Endothelial cell of umbilical vein (primary cell): ENCODE measurements at regions not wholly inside any gene's neighbourhood (a gene's known extent, or its start where the extent isn't known, plus 50 kb on each side); places are given as distances from the start of the nearest gene placed in this dataset.
"Not testable (repeated sequence)": the region's sequence is repeated elsewhere in the genome, so short reads cannot be mapped to it uniquely, and the experiment has no call there.

ENCODE experiments used
- BruUV-seq: library from RNA; stranded (reverse); fragments of 400-500 nt; replicated peaks from 2 replicates; lab custom pipeline; 2021; lab: Mats Ljungman, UMichigan
- CTCF ChIA-PET: fragments of 300-600, 350-600 bp; sonication (Branson Sonifier 250); formaldehyde crosslinking; loops from one replicate; lab custom pipeline; 2021; ENCODE audit warnings: antibody characterized with exemption, inconsistent platforms; lab: Charles Lee
- POLR2A ChIA-PET: fragments of 300-600, 350-600 bp; sonication (Branson Sonifier 250); formaldehyde crosslinking; loops from one replicate; lab custom pipeline; 2021; ENCODE audit warnings: antibody characterized with exemption, inconsistent platforms; lab: Charles Lee
- DNase-seq: peaks from one replicate; pipeline ENCODE4 v3.0.0-alpha.2; 2011; ENCODE audit warnings: low read depth, low spot score
- FAIRE-seq: peaks from 2 replicates; lab custom pipeline; 2011; peaks lifted over from hg19 to GRCh38; lab: Jason Lieb, UNC
- H2AFZ ChIP-seq: 2 replicates; pipeline ENCODE4 v1.6.0; 2012; ENCODE audit warnings: low read depth, low read length, control low read depth, inconsistent platforms
- H3K27ac ChIP-seq: 2 replicates; pipeline ENCODE4 v1.5.1; 2011; ENCODE audit warnings: low read depth, mild to moderate bottlenecking, control low read depth, low read length, moderate library complexity; ENCODE audit not compliant: insufficient read depth
- H3K27me3 ChIP-seq, 2 experiments: 2 replicates each; pipeline versions ENCODE4 v1.6.0 to v1.6.1; 2011; ENCODE audit warnings: low read length in 2 of 2, mixed read lengths in 1 of 2; ENCODE audit not compliant: control insufficient read depth in 2 of 2, insufficient read depth in 2 of 2
- H3K36me3 ChIP-seq, 2 experiments: 2 replicates in 1 of 2; 3 replicates in 1 of 2; pipeline ENCODE4 v1.5.1; 2011; ENCODE audit warnings: low read length in 2 of 2, mild to moderate bottlenecking in 1 of 2, moderate library complexity in 1 of 2; ENCODE audit not compliant: control insufficient read depth in 2 of 2, insufficient read depth in 2 of 2; ENCODE audit errors: extremely low read depth in 1 of 2
- H3K4me1 ChIP-seq: 3 replicates; pipeline ENCODE4 v1.5.1; 2011; ENCODE audit warnings: mild to moderate bottlenecking, low read length; ENCODE audit not compliant: control insufficient read depth, insufficient read depth; ENCODE audit errors: extremely low read depth
- H3K4me2 ChIP-seq: 2 replicates; pipeline ENCODE4 v1.6.1; 2011; ENCODE audit warnings: low read length, control low read depth, mixed read lengths; ENCODE audit not compliant: insufficient read depth
- H3K4me3 ChIP-seq, 3 experiments: fragments of 200-600 bp in 1 of 3; sonication (generic), shearing (Covaris generic) in 1 of 3; replicated peaks in 1 of 3; 2 replicates each; pipeline ENCODE4 v1.5.1; 2011 to 2016; ENCODE audit warnings: control low read depth in 3 of 3, low read length in 3 of 3, mild to moderate bottlenecking in 2 of 3, inconsistent platforms in 1 of 3, low read depth in 1 of 3, moderate library complexity in 1 of 3; ENCODE audit not compliant: insufficient read depth in 1 of 3
- H3K79me2 ChIP-seq: 2 replicates; pipeline ENCODE4 v1.6.0; 2012; ENCODE audit warnings: low read length, inconsistent platforms; ENCODE audit not compliant: control insufficient read depth, insufficient read depth
- H3K9ac ChIP-seq: replicated peaks from 2 replicates; pipeline ENCODE3; 2011; ENCODE audit warnings: low read length, control low read depth; ENCODE audit not compliant: insufficient read depth; ENCODE audit errors: extremely low read depth
- H3K9me1 ChIP-seq: replicated peaks from 3 replicates; pipeline ENCODE4 v1.6.0; 2011; ENCODE audit warnings: mild to moderate bottlenecking, low read length; ENCODE audit not compliant: control insufficient read depth, insufficient read depth; ENCODE audit errors: extremely low read depth
- H3K9me3 ChIP-seq: replicated peaks from 2 replicates; pipeline ENCODE4 v1.5.1; 2012; ENCODE audit warnings: low read length, inconsistent platforms; ENCODE audit not compliant: control insufficient read depth, insufficient read depth
- H4K20me1 ChIP-seq: replicated peaks from 2 replicates; pipeline ENCODE3; 2011; ENCODE audit warnings: mild to moderate bottlenecking, low read length; ENCODE audit not compliant: control insufficient read depth, insufficient read depth; ENCODE audit errors: extremely low read depth
- FOS ChIP-seq: IDR thresholded peaks from 2 replicates; pipeline ENCODE4 v1.6.1; 2011; ENCODE audit warnings: mild to moderate bottlenecking, low read length, moderate library complexity, borderline replicate concordance; ENCODE audit not compliant: insufficient read depth
- GATA2 ChIP-seq: IDR thresholded peaks from 2 replicates; pipeline ENCODE4 v1.7.0; 2011; ENCODE audit warnings: low read depth, mild to moderate bottlenecking, moderate library complexity, mixed read lengths, low read length; ENCODE audit not compliant: insufficient read length, insufficient read depth
- JUN ChIP-seq: IDR thresholded peaks from 2 replicates; pipeline ENCODE4 v1.6.1; 2011; ENCODE audit warnings: borderline replicate concordance, low read depth; ENCODE audit not compliant: insufficient read length, insufficient read depth
- MYC ChIP-seq: IDR thresholded peaks from one replicate; pipeline ENCODE4 v1.6.1; 2011; ENCODE audit warnings: mild to moderate bottlenecking, low read depth, low read length
- POLR2A ChIP-seq: IDR thresholded peaks from 2 replicates; pipeline ENCODE4 v1.6.1; 2012; ENCODE audit warnings: low read depth, mild to moderate bottlenecking, control low read depth, low read length
- POLR2AphosphoS5 ChIP-seq: IDR thresholded peaks from 2 replicates; pipeline ENCODE4 v1.6.1; 2012; ENCODE audit warnings: low read depth, mild to moderate bottlenecking, control low read depth, low read length, moderate library complexity; ENCODE audit not compliant: insufficient read depth
- dilution Hi-C: fragments of 300-500 bp; cut with MboI; formaldehyde crosslinking; loops from one replicate; pipeline ENCODE4 v1.15.0; 2019; ENCODE audit warnings: low sequenced_read_pairs; ENCODE audit not compliant: extremely low pct_ligation_motif_present
- intact Hi-C: fragments of 100-400 bp; cut with micrococcal nuclease; formaldehyde crosslinking; loops from one replicate; pipeline ENCODE4 v1.10.0; 2022

- dilution Hi-C loops (no loop called here), intact Hi-C loops (no loop called here)
- H3K36me3 ChIP-seq = no peaks in the 10 kb centered on the region
- peak; percentile 41 for DNase-seq
- no peaks in the 10 kb centered on the region for H3K4me1 ChIP-seq
- H3K9ac ChIP-seq = no peak overlapping the region
- H4K20me1 ChIP-seq = no peaks in the 10 kb centered on the region
- H3K4me2 ChIP-seq = no peak overlapping the region
- H3K9me1 ChIP-seq = no peaks in the 10 kb centered on the region
- H3K27ac ChIP-seq = no peak overlapping the region
- TF ChIP-seq FOS (no peak), POLR2A (no peak), JUN (no peak), MYC (no peak), GATA2 (no peak)
- H3K4me3 ChIP-seq = no peak overlapping the region
- FAIRE-seq = no peak
- H3K27me3 ChIP-seq = peaks cover 0 to 4% of the 10 kb centered on the region in 2 experiments
- POLR2A ChIA-PET = no interaction called here
- H2AFZ ChIP-seq = no peak overlapping the region
- CTCF ChIA-PET = interaction anchor here (0.8 to 1.9 kb wide), 4 partner anchors 11 to 648 kb away, joined by 3 to 5 read pairs (median 4); no protein-coding TSS in a partner anchor
- H3K79me2 ChIP-seq = no peaks in the 10 kb centered on the region
- BruUV-seq = no TSS peak
- H3K9me3 ChIP-seq = no peaks in the 10 kb centered on the region
Measured at GRCh38 chr2:234863043-234863934, 88.5 kb upstream of the SH3BP4 start.

GRCh38 chr2:234861841-234862735 is 89.7 kb upstream of the SH3BP4 start:
- BruUV-seq = no TSS peak
- Histone ChIP-seq H3K36me3 (no peaks in the 10 kb centered on the region), H3K9me1 (no peaks in the 10 kb centered on the region), H4K20me1 (no peaks in the 10 kb centered on the region), H2AFZ (no peak overlapping the region), H3K4me1 (no peaks in the 10 kb centered on the region), H3K27ac (no peak overlapping the region), H3K79me2 (no peaks in the 10 kb centered on the region), H3K4me3 (no peak overlapping the region), H3K9ac (no peak overlapping the region), H3K4me2 (no peak overlapping the region), H3K9me3 (no peaks in the 10 kb centered on the region), H3K27me3 (peaks cover 0 to 1% of the 10 kb centered on the region in 2 experiments)
- intact Hi-C loops (no loop called here), dilution Hi-C loops (no loop called here)
- peak; percentile 32 for DNase-seq
- TF ChIP-seq JUN (no peak), GATA2 (no peak), POLR2AphosphoS5 (no peak)
- ChIA-PET CTCF (interaction anchor here (1.5 kb wide), 1 partner anchor 19 kb away, joined by 4 read pairs; no protein-coding TSS in a partner anchor), POLR2A (no interaction called here)
- no peak for FAIRE-seq

GRCh38 chr2:234859330-234859872 is 92.4 kb upstream of the SH3BP4 start:
- H3K4me3 ChIP-seq, H3K27ac ChIP-seq, H2AFZ ChIP-seq, H4K20me1 ChIP-seq, H3K4me2 ChIP-seq, H3K9ac ChIP-seq, H3K36me3 ChIP-seq, H3K27me3 ChIP-seq, H3K79me2 ChIP-seq, intact Hi-C loops, H3K9me3 ChIP-seq, CTCF ChIA-PET, DNase-seq, H3K9me1 ChIP-seq, BruUV-seq, dilution Hi-C loops, FAIRE-seq, H3K4me1 ChIP-seq: not testable (repeated sequence)
- POLR2A ChIA-PET = interaction anchor here (0.7 kb wide), 1 partner anchor 180 kb away, joined by 3 read pairs; no protein-coding TSS in a partner anchor
